AG04449 (cell line): ENCODE measurements at regions not wholly inside any gene's neighbourhood (a gene's known extent, or its start where the extent isn't known, plus 50 kb on each side); places are given as distances from the start of the nearest gene placed in this dataset.

Source experiments
- CTCF ChIA-PET: fragments of 350-600 bp; formaldehyde crosslinking; extraction: SDS; loops from one replicate; lab custom pipeline; 2021; ENCODE audit warnings: antibody characterized with exemption; lab: Yijun Ruan, JAX
- POLR2A ChIA-PET: fragments of 400-600, 350-600 bp; formaldehyde crosslinking; extraction: SDS; loops from one replicate; lab custom pipeline; 2020; ENCODE audit warnings: antibody characterized with exemption, inconsistent platforms; lab: Yijun Ruan, JAX
- DNase-seq: peaks from one replicate; pipeline ENCODE4 v3.0.0-alpha.2; 2010; ENCODE audit warnings: low read depth, low spot score
- H3K4me3 ChIP-seq: 2 replicates; pipeline ENCODE4 v1.5.1; 2011; ENCODE audit warnings: low read depth, mild to moderate bottlenecking, control low read depth, low read length
- CTCF ChIP-seq: IDR thresholded peaks from one replicate; pipeline ENCODE4 v1.5.1; 2011; ENCODE audit warnings: mild to moderate bottlenecking, moderate library complexity, low read length, control low read depth, inconsistent platforms; ENCODE audit not compliant: insufficient read depth; ENCODE audit errors: missing control alignments

GRCh38 chr15:46229263-46229662, 594.4 kb downstream of the SQOR start:
- ChIA-PET POLR2A (no interaction called here), CTCF (no interaction called here)
- no peak overlapping the region for H3K4me3 ChIP-seq
- no peak for TF ChIP-seq CTCF
- DNase-seq: no peak

GRCh38 chr15:46231786-46232185, 597.0 kb downstream of the SQOR start:
- no peak for TF ChIP-seq CTCF
- no peak for DNase-seq
- CTCF ChIA-PET: no interaction called here

GRCh38 chr15:46232471-46232870, 597.6 kb downstream of the SQOR start:
- TF ChIP-seq CTCF: no peak
- DNase-seq: no peak
- H3K4me3 ChIP-seq: no peak overlapping the region
- ChIA-PET POLR2A (no interaction called here), CTCF (no interaction called here)

More at GRCh38 chr15:46231786-46232185, 597.0 kb downstream of the SQOR start:
- H3K4me3 ChIP-seq: no peak overlapping the region
- POLR2A ChIA-PET: no interaction called here

GRCh38 chr15:46242935-46243334, 608.1 kb downstream of the SQOR start:
- ChIA-PET POLR2A (no interaction called here), CTCF (no interaction called here)
- no peak for DNase-seq
- H3K4me3 ChIP-seq: no peak overlapping the region
- TF ChIP-seq CTCF: no peak

- ChIA-PET CTCF (no interaction called here), POLR2A (no interaction called here)
- H3K4me3 ChIP-seq: no peak overlapping the region
- DNase-seq: no peak
- no peak for TF ChIP-seq CTCF
These were observed 617.1 kb downstream of the SQOR start for GRCh38 chr15:46251903-46252302.

GRCh38 chr15:46258056-46258455, 623.2 kb downstream of the SQOR start:
- CTCF ChIA-PET: no interaction called here
- no peak for DNase-seq
- TF ChIP-seq CTCF: no peak
- H3K4me3 ChIP-seq: no peak overlapping the region
- POLR2A ChIA-PET: no interaction called here
